GM23338 (cell line): ENCODE measurements at regions not wholly inside any gene's neighbourhood (a gene's known extent, or its start where the extent isn't known, plus 50 kb on each side); places are given as distances from the start of the nearest gene placed in this dataset.

ENCODE experiments used
- CREB1 ChIP-seq: fragments of 250-450 bp; sonication (Bioruptor Pico); IDR thresholded peaks from 2 replicates; pipeline ENCODE4 v1.5.0; 2020; ENCODE audit warnings: low read depth, mild to moderate bottlenecking, moderate library complexity
- CTCF ChIP-seq, 2 experiments: fragments of 200-600 bp in 1 of 2; sonication (generic) in 1 of 2; conservative IDR thresholded peaks; 2 replicates each; pipeline versions ENCODE4 v1.5.1 to v1.6.1; 2016 to 2017; ENCODE audit warnings: antibody characterized with exemption in 2 of 2, low read depth in 2 of 2, mild to moderate bottlenecking in 2 of 2, moderate library complexity in 1 of 2
- ETS1 ChIP-seq: IDR thresholded peaks from 2 replicates; pipeline ENCODE4 v1.6.1; 2016; ENCODE audit warnings: antibody characterized with exemption
- EZH2 ChIP-seq: fragments of 200-600 bp; sonication (generic); IDR thresholded peaks from one replicate; pipeline ENCODE4 v1.8.0; 2017; ENCODE audit warnings: antibody characterized with exemption, mild to moderate bottlenecking, low read depth; ENCODE audit not compliant: unreplicated experiment
- EZH2phosphoT487 ChIP-seq: fragments of 200-600 bp; sonication (generic); IDR thresholded peaks from one replicate; pipeline ENCODE4 v1.8.1; 2018; ENCODE audit warnings: antibody characterized with exemption; ENCODE audit not compliant: unreplicated experiment
- JUNB ChIP-seq: IDR thresholded peaks from one replicate; pipeline ENCODE4 v1.6.1; 2016; ENCODE audit warnings: antibody characterized with exemption; ENCODE audit not compliant: unreplicated experiment
- POLR2AphosphoS5 ChIP-seq: IDR thresholded peaks from 2 replicates; pipeline ENCODE4 v1.6.1; 2016; ENCODE audit warnings: antibody characterized with exemption, low read depth
- REST ChIP-seq: IDR thresholded peaks from one replicate; pipeline ENCODE4 v1.6.1; 2018; ENCODE audit warnings: antibody characterized with exemption; ENCODE audit not compliant: unreplicated experiment
- STAT1 ChIP-seq: IDR thresholded peaks from one replicate; pipeline ENCODE4 v1.6.1; 2016; ENCODE audit warnings: antibody characterized with exemption; ENCODE audit not compliant: unreplicated experiment
- ZNF114 ChIP-seq: fragments of 250-450 bp; sonication (Bioruptor Pico); IDR thresholded peaks from 2 replicates; pipeline ENCODE4 v1.5.0; 2020; ENCODE audit warnings: mild to moderate bottlenecking, moderate library complexity

- TF ChIP-seq CTCF (conservative IDR thresholded peaks at IDR 0.05; ENCODE audit: low read depth in 2 of 2) (no peak), ETS1 (no peak), REST (no peak), EZH2phosphoT487 (no peak), CREB1 (CRISPR knock-in tag) (no peak), JUNB (no peak), POLR2AphosphoS5 (no peak), EZH2 (no peak), ZNF114 (CRISPR knock-in tag) (no peak), STAT1 (no peak)
These were observed 168.9 kb downstream of the LMO4 start for GRCh38 chr1:87497380-87498203.
